GM21786 (cell line): ENCODE measurements at regions not wholly inside any gene's neighbourhood (a gene's known extent, or its start where the extent isn't known, plus 50 kb on each side); places are given as distances from the start of the nearest gene placed in this dataset.

Source experiments
- ATAC-seq: cut with Tn5 transposase; IDR thresholded peaks from one replicate; pipeline ENCODE4 v1.9.1; 2021; ENCODE audit not compliant: unreplicated experiment

DNA sequence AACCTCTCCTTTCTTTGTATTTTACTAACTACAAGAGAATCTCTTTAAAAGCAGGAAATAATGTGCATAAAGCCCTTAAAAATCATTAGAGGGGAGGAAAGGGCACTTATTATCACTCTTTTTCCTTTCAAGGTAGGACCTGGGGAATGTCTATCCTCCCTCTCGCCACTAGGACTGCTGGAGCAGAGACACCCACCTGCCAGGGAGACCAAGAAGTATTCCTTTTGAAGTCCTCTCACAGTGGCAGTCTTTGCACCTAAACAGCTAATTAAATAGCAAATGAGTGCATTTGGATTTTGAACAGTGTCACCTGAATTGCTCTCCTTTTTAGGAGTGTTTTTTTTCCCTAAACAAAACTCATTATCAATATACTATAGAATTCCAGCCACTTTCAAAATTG, 874.1 kb downstream of the ZPLD1 start:
- ATAC-seq: no peak

DNA sequence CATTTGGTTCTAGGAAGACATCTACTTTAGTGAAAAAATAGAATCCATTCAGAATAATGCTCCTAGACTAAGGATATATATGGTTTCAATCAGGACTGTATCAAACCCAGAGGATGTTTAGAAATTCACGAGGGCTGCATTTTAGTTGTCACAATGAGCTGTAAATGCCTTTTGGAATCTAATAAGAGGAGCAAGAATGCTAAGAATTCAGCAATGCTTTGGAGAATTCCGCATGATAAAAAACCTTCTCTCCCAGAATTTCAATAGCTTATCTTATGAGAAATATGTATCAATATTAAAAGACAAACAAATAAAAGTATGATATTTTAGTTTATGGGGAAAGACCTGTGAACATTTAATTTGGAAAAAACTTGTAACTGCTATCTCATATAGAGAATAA, 885.1 kb downstream of the ZPLD1 start:
- no peak for ATAC-seq

DNA sequence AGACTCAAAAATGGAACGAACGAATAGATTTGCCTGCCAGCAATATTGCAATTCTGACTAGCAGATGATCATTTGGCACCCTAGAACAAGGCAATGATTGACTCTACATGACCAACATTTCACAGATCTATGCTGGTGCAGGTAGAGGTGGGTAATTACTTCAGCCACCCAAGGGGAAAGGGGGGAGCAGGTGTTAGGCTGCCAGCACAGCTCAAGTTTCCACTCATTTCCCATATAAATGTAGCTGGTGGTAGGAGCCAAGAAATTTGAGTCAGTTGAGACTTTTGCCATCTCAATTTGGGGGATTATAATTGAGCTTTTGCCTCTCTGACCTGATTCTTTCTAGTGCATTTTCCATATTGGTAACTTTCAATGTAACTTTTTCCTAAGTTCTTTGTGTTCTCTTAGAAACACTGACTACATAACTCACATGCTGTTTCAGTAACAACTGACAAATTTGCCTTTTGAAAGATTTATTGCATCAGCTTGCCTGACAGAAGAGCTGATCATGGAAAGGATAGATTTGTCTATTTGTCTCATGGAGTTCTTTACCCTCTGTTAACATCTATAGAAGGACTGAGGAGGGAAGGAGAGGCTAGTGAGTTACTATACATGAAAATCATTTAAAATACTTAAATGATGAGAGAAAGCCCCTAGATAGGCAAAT, 902.5 kb downstream of the ZPLD1 start:
- ATAC-seq: no peak

DNA sequence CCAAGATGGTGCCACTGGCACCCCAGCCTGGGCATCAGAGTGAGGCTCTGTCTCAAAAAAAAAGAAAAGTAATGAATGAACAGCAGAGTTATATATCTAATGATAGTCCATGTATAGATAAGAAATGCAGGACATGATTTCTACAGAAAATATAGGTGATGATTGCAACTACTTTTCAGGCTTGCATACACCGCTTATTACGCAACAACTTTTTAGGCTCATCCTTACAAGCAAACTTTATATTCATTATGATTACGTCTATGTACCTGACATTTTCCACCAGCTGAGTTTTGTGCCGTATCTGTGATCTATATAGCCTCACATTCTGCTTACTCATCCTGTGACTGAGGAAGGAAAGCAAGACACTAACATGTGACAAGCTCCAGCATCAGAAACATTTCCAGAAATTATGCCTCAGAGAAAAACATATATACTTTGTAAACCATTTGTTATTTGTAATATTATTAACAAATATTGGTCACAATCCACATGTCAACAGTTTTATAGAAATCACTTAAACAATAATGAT, 906.3 kb downstream of the ZPLD1 start:
- no peak for ATAC-seq

DNA sequence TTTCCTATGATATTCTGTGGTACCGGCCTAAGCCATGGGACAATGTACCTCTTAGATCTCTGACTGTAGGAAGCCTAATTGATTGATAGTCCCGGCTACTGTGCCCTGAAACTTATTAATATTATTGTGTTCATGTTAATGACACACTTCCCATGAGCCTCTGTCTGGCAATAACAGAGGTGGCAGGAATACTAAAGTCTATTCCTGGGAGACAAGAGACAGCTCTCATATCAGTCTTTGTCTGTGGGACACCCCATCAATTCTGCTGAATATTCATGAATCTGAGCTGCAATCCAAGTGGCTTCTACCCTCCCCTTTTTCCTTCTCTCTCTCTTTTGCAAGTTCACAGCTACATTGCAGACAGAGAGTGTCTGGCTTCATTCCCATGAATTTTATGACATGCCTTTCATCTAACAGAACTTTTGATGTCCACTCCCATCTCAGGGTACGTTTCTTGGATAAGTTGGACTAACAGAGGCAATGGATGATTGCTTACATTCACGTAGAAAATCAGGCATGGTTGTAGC, 907.5 kb downstream of the ZPLD1 start:
- ATAC-seq: no peak

DNA sequence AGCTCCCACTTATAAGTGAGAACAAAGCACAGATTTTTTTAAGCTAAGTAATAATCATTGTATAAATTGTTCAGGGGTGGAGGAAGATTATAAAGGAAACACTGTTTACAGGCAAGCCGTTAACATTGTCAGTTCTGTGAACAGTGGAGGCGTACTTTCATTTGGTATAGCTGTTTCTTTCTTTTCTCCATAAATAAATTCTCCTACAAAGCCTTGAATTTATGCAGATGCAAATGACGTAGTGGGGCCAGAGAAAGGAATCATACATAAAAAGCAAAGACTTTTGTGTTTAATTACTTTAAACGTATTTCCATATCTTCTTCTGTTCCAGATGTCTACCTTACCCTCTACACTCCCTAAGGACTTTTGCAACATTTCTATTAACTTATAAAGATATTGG, 914.9 kb downstream of the ZPLD1 start:
- ATAC-seq: no peak

DNA sequence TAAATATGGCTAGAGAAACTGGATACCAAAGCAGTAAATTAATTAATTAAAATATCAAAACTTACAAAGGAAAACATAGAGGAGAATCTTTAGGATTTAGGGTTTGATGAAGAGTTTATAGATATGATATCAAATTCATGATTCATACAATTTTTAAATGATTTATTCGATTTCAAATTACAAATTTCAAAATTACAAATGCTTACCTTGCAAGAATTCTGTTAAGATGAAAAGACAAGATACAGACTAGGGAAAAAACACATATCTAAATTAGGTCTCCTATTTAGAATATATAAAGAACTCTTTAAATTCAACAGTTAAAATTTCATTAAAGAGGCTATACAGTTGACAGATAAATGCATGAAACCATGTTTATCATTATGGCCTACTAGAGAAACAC, 930.7 kb downstream of the ZPLD1 start:
- ATAC-seq: no peak

DNA sequence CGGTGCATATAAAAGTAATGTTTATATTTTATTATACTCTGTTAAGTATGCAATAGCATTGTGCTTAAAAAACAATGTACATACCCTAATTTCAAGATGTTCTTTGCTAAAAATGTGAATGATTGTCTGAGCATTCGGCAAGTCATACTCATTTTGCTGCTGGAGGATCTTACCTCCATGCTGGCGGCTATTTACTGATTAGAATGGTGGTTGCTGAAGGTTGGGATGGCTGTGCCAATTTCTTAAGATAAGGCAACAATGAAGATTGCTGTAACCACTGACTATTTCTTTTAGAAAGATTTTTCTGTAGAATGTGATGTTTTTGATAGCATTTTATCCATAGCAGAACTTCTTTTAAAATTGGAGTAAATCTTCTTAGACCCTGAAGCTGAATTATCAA, 932.7 kb downstream of the ZPLD1 start:
- ATAC-seq: no peak

DNA sequence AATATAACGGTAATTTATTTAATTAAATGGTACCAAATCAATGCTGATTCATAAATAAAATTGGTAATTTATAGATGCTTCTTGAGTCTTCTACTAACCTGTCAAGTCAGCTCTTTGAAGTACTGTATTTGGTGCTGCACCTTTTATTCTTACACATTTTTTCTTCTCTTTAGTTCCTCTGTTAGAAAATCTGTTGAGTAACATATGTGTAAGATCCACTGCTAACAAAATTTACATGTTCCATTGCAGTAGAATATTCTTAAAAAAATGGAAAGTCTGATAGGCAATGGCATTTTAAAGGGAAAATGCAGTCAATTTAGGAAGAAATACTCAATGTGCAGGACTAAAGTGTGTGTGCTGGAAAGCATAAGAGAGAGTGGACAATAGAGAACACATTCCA, 936.6 kb downstream of the ZPLD1 start:
- ATAC-seq: no peak

DNA sequence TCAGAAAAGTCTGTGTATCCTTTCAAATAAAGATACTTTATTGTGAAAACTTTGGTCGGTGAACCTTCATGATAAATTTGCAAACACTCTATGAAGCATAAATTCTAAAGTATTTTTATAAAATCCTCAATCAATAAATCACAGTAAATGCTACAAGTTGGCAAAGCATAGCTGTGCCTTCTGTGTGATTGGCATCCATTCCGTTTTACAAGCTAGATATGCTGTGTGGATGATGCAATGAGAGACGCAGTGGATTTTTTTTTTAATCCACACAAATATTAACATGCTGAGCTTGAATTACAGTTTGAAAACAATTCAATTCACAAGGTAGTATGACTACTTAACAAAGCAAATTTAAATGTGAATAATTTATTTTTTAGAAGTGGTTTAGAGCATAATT, 937.2 kb downstream of the ZPLD1 start:
- ATAC-seq: no peak

DNA sequence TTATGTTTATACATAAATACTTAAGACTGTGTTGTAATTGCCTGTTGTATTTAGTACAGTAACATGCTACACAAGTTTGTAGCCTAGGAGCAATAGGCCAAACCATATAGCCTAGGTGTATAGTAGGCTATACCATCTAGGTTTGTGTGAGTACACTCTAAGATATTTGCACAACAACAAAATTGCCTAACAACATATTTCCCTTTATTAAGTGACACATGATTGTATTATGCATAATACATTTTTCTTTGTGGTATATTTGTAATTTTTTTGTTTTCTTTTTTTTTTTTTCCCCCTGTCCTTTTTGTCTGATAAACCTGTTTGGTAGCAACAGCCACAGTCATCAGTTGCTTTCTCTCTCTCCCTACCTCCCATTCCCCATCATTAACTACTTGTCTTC, 945.6 kb downstream of the ZPLD1 start:
- ATAC-seq: no peak

DNA sequence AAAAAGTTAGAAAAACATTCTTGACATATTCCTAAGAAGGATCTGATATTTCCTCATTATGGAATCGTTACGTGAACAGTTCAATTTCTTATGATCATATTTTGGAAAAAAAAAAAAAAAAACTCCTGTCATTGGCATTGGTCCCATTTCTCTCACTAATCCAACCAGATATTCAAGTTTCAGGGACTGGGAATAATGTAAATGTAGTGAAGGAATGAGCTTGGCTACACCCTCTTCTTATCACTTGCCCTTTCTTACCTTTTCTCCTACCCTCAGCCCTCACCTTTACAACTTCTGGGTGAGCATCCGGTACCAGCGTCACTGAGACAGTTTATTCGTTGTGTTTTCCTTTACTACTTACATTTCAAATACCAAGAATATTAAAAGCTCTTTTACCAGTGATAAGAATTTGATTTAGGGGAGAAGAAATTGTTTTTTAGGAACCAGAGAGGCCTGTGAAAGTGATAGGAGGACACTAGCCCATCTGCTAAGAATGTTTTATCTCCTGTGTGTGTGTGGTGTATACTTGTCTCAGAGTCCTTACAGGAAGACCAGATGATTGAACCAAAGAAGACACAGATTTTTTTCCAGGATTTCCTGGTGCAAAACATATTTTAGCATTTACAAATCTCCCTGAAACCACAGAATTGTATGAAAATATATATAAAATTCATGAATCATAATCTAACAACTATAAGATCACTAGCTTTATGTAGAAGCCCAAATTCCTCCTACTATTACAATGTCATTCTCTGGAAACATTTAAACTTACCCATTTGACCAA, 946.7 kb downstream of the ZPLD1 start:
- no peak for ATAC-seq

DNA sequence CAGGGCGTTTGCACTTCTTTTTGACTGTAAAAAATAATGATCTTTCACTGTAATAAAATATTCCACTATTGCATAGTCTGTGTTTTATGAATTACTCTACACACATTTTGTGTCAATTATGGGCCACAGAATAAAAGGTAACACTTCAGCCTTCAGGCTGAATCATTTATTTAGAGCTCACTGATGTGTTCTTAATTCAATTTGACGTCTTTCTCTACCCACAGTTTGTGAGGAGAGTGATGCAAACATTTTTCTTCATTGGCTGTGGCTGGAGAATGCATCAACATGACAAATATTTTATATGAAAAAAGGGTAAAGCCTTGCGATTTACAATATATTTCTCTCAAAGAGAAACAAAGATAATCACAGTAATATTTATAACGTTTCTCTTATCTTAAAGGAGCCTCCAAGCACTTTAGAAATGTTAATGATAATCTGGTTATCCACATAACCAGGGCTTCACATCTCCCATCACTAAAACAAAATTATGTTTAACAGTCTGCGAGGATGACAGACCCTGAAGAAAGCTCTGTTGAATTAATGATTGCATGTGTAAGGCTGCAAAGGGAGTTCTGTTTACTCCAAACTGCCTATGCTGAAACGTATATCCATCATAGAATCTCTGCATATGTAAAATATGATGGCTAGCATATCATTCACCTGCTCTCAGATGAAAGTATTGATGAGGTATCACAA, 951.3 kb downstream of the ZPLD1 start:
- no peak for ATAC-seq

DNA sequence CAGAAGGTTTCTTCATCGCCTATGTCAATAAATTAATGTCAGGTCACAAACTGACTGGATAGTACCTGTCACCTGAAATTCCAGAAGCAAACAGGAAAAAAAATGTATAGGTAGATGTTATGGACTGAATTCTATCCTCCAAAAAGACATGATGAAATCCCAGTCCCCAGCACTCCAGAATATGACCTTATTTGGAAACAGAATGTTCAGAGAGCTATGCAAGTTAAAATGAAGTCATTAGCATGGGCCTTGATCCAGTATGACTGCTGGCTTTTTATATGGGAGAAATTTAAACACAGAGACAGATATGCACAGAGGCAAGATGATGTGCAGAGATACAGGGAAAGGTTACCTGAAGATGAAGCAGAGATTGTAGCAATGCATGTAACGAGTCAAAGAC, 953.4 kb downstream of the ZPLD1 start:
- no peak for ATAC-seq

DNA sequence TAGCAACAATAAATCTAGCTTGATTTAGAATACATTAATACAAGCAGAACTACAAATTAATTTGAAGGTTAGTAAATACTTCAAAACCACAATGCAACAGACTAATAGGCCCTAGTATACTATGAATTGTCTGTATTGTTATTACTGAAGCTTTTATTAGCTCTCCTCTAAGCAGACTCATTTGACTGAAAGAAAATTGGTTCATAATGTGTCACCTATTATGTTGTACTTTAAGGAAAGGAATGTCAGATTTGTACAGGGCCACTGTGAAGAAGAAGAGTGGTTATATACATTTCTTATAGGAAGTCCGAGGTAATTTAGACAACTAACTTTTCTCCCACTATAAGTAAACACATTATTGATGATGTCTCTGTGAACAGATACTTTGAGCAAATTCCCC, 954.5 kb downstream of the ZPLD1 start:
- no peak for ATAC-seq

DNA sequence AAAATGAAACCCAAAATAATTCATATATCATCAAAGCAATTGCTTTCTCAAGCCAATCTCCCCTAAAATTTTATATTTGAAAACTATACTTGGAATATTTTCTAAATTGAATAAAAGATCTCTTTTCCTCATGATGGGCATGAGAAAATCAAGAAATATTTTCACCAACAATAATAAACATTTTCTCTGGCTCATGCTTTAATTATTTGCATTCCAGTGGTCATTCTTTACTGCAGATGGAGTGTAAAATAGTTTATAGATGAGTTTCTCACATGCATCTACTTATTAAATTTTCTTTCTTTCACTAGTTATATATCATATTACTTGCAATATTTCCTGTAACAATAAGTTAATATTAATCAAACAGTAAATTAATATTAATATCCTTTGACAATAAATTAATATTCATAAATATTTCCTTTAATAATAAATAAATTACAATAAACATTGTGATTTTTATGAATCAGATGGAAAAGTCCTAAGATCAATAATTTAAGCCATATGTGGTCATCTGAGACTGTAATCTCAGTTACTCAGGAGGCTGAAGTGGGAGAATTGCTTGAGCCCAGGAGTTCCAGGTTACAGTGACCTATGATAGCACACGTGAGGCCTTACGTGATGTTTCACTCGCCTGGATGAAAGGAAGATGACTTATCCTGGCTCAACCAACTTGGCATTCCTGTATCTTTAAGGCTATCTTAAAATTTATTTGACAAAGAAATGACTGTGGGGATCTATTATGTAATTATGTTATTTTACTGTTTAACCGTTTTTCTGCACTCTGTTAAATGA, 958.8 kb downstream of the ZPLD1 start:
- ATAC-seq: no peak

DNA sequence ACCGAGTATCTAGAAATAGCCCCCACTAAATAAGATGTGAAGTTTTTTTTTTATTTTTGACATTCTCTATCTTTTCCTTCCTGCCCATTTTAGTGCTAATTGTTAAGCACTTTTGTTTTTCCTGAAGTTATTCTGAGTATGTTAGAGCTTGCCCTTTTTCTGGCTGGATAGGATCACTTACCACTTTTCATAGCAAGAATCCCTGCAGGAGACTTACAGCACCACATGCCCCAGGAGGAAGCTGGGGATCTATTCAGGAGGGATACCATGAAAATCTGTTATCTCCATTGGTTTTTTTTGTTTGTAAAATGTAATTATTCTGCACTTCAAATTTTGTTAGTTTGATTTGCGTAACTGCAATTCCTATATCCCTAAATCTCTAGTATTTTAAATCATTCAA, 968.4 kb downstream of the ZPLD1 start:
- ATAC-seq: no peak

DNA sequence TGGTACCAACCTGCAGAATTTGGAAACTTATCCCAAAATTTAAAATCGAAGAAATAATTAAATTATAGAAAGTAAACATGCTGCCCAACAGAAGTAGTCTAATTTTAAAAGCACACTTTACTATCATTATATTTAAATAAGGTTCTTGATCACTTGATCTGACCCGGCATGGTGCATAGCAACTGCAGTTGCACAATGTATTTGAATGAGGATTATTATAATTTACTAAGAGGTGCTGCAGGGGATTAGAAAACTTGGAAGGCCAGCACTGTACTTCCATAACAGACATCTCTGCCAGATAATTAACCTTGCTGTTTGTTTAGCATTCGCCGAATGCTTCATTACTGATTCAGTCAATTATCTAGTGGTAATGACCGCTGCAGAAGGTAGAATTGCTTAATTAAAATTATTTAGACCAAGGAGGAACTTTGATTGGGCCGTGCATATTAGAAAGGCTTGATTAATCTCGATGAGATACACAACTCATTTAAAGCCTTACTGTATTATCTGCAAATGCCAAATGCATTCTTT, 971.6 kb downstream of the ZPLD1 start:
- no peak for ATAC-seq

DNA sequence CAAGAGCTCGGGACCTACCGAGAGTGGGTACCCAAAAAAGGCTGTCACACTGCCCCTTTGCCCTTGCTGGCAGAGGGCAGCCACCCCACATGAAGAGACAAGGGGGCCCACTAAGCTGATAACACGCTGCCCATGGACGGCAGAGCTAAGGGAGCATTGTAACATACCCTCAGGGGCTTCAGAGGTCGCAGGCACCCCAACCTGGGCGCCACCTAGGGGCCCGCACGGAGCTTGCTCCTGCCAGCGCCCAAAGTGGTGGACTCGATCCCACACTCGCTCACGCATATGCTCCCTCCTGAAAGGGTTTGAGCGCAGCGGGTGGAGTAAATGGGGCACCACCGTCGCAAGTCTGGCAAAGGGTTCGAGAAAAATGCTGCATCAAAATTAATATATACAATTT, 975.4 kb downstream of the ZPLD1 start:
- ATAC-seq: no peak

DNA sequence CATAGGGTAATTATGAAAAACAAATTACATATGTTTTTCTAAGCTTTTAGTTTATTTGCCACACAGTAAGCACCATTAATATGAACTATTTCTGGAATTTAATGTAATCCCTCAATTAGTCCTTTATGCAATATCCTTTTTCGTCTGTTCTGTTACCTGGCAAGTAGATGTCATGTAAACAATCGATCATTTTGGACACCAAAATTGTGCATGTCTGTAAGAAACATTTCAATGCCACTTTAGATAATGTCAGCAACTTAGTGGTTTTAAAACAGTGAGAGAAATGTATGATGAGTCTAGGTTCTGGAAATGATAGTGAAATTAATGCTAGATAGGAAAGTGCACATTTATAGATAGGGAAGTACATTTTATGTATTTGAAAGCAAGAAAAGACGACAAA, 986.6 kb downstream of the ZPLD1 start:
- ATAC-seq: no peak

DNA sequence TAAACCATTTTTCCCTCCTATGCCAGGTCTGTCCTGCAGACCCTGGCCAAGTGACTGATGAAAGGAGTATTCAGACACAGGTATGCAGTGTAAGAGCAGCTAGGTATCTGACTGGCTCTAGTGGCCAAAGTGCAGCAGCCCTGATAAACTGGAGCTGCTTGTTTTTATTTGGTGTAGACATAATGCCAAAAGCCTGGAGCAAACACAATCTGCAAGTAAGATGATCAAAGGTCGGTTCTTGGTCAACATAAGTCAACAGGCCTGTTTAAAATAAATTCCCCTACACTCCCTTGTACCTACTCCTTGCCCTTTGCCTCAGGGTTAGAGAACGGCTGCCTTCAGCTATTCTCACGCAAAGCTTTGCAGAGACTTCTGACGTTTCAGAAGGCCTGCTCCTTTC, 1003.1 kb downstream of the ZPLD1 start:
- ATAC-seq: no peak
